Ramos (cell line): ENCODE measurements at regions not wholly inside any gene's neighbourhood (a gene's known extent, or its start where the extent isn't known, plus 50 kb on each side); places are given as distances from the start of the nearest gene placed in this dataset.

Source experiments
- in situ Hi-C: fragments of 300-500 bp; cut with MboI; formaldehyde crosslinking; loops from one replicate; pipeline ENCODE4 v1.14.3; 2022; ENCODE audit warnings: low sequenced_read_pairs; ENCODE audit not compliant: unreplicated experiment

- in situ Hi-C loops, result no loop called here
Observed at GRCh38 chr9:103992938-103993579, 101.0 kb upstream of the SMC2 start.

DNA sequence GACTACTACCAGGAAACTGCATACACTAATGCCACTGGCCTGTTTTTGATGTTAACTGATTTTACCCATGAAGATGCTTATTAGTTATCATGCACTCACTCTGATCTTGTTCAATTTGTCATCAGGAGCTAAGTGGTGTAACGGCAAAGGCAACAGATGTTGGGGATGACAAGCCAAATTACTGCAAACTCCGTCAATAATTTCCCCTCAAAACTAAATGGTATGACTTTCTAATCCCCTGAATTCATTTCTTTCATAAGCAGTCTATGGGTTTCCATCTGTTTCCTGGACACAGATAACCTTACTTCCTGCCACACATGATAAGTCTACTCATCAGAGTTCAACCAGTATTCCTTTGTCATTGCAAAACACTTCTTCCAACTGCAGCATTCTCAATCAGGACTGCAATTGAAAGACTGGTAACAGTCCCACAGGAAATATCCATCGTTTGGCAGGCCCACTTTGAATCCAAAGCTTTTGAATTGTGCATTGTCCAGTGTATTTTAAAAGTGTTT is 96.2 kb upstream of the SMC2 start:
- in situ Hi-C loops, result no loop called here

GRCh38 chr9:103999375-104000062 is 94.6 kb upstream of the SMC2 start:
- in situ Hi-C loops, result no loop called here

DNA sequence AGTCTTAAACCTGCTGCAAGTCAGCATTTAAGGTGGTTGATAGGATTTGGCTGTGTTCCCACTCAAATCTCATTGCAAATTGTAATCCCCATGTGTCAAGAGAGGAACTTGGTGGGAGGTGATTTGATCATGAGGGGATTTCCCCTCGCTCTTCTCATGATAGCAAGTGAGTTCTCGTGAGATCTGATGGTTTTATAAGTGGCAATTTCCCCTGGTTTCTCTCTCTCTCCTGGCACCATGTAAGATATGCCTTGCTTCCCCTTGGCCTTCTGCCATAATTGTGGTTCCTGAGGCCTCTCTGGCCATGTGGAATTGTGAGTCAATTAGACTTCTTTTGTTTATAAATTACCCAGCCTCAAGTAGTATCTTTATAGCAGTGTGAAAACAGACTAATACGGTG is 84.3 kb upstream of the SMC2 start:
- in situ Hi-C loops, result no loop called here

DNA sequence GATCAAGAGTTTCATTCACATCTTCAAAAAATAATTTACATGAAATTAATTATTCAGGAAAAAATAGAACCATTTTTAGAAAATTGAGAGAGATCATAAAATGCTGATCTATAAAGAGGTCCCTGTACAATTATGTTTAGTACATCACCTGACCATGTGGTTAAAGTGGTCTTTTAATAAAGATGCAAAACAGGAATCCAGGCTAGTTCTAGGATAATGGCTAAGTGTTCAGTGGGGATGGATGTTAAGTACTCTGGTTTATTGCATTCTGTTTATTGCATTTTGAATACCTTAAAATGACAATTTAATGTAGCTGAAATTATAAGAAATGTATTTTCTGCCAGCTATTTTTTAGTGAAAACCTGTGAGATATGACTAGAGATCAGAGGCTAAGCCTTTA is 72.0 kb upstream of the SMC2 start:
- in situ Hi-C loops, result no loop called here

DNA sequence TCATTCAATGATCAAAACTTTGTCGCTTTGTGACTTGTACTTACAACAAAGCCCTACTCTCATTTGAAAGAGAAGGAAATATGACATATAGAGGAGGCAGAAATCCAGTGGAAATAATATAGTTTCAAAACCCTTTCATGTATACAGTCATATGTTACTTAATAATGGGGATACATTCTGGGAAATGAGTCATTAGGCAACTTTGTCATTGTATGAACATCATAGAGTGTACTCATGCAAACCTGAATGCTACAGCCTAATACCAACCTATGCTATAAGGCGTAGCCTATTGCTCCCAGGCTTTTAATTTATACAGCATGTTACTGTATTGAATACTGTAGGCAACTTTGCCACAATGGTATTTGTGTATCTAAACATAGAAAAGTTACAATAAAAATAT is 69.0 kb upstream of the SMC2 start:
- in situ Hi-C loops, result no loop called here

GRCh38 chr9:104025945-104026344 is 68.2 kb upstream of the SMC2 start:
- in situ Hi-C loops, result no loop called here

DNA sequence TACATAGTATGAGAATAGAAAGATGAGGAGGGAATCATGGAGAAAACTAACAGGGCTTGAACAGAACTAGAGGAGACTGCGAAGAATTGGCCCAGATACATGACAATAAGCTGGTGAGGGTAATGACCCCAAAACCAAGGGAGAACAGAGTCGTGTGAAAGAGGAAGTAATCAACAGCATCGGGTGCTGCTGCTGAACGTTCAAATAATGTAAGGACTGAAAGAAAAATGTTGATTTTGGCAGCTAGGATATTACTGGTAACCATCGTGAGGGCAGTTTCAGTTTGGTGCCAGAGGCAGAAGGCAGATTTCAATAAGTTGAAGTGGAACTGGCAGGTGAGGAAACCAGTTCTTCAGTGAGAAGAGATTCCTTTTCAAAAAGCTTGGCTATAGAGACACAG is 66.8 kb upstream of the SMC2 start:
- in situ Hi-C loops, result no loop called here

DNA sequence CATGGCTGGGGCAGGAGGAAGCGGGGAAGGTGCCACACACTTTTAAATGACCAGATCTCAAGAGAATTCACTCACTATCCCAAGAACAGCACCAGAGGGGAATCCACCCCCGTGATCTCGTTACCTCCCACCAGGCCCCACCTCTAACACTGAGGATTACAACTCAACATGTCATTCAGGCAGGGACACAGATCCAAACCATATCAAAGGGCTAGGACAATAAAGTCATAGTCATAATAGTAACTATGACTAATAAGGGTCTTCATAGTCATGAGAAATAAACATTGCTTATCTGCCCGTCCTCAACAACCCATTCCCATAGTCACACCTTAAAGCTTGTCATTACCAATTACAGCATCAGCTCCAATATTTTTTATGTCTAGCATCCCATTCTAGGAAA is 65.3 kb upstream of the SMC2 start:
- in situ Hi-C loops, result no loop called here
